Ascending aorta (tissue), 2 donors: ENCODE measurements at regions not wholly inside any gene's neighbourhood (a gene's known extent, or its start where the extent isn't known, plus 50 kb on each side); places are given as distances from the start of the nearest gene placed in this dataset.

Experiments used
- DNase-seq, 2 donors: peaks; one replicate each; pipeline ENCODE4 v3.0.0-alpha.2; 2019; ENCODE audit warnings: low spot score in 2 of 2
- H3K27ac ChIP-seq, 2 donors: fragments of 200-600 bp; sonication (generic); one replicate each; pipeline ENCODE4 v1.5.1; 2016 to 2017; ENCODE audit warnings: mild to moderate bottlenecking in 1 of 2
- H3K27me3 ChIP-seq: fragments of 200-600 bp; sonication (generic); one replicate; pipeline ENCODE4 v1.5.1; 2017
- H3K36me3 ChIP-seq, 2 donors: fragments of 200-600 bp; sonication (generic); one replicate each; pipeline ENCODE4 v1.5.1; 2016
- H3K4me1 ChIP-seq, 2 donors: fragments of 200-600 bp; sonication (generic); one replicate each; pipeline ENCODE4 v1.5.1; 2016 to 2017; ENCODE audit warnings: mild to moderate bottlenecking in 1 of 2
- H3K4me3 ChIP-seq, 2 donors: fragments of 200-600 bp; sonication (generic); one replicate each; pipeline ENCODE4 v1.5.1; 2016 to 2017; ENCODE audit warnings: mild to moderate bottlenecking in 1 of 2
- H3K9me3 ChIP-seq, 2 donors: fragments of 200-600 bp; sonication (generic); one replicate each; pipeline ENCODE4 v1.5.1; 2016
- intact Hi-C: fragments of 100-400 bp; cut with DNase I; formaldehyde crosslinking; loops from one replicate; pipeline ENCODE4 v1.15.1; 2023
- TF ChIP-seq, protein P1 (sequence below), 3 experiments: fragments of 200-600 bp in 2 of 3; fragments of 450-650 bp in 1 of 3; sonication (generic) in 2 of 3; IDR thresholded peaks; one replicate each; pipeline ENCODE4 v1.5.1; 2016 to 2019; ENCODE audit warnings: antibody characterized with exemption in 3 of 3, mild to moderate bottlenecking in 1 of 3, moderate library complexity in 1 of 3

DNA sequence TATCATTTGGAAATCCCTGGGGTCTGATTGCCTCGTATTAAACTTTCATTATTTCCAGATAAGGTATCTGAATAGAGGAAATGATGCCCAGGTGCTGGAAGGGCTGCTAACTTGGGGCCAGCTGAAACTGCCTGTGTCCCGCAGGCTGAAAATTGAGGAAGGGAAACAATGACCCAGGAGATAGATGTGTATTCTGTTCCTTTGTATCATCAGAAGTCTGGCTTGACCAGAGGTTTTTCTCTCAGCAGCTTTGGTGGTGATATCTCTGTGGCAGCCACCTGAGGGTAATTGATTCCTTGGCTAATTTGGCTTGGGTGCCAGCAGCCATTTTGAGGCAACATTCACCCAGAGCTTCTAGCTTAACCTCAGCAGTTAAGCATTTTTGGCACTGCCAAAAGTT lies 90.0 kb upstream of the STT3B start:
- intact Hi-C loops: no loop called here
- Histone ChIP-seq H3K27me3 (no peaks in the 10 kb centered on the region), H3K4me3 (no peak overlapping the region), H3K9me3 (no peaks in the 10 kb centered on the region), H3K36me3 (no peaks in the 10 kb centered on the region), H3K4me1 (no peaks in the 10 kb centered on the region), H3K27ac (no peak overlapping the region)
- TF ChIP-seq, protein P1, sequence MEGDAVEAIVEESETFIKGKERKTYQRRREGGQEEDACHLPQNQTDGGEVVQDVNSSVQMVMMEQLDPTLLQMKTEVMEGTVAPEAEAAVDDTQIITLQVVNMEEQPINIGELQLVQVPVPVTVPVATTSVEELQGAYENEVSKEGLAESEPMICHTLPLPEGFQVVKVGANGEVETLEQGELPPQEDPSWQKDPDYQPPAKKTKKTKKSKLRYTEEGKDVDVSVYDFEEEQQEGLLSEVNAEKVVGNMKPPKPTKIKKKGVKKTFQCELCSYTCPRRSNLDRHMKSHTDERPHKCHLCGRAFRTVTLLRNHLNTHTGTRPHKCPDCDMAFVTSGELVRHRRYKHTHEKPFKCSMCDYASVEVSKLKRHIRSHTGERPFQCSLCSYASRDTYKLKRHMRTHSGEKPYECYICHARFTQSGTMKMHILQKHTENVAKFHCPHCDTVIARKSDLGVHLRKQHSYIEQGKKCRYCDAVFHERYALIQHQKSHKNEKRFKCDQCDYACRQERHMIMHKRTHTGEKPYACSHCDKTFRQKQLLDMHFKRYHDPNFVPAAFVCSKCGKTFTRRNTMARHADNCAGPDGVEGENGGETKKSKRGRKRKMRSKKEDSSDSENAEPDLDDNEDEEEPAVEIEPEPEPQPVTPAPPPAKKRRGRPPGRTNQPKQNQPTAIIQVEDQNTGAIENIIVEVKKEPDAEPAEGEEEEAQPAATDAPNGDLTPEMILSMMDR (IDR thresholded peaks at IDR 0.05): no peak
- DNase-seq: no peak

- Histone ChIP-seq H3K4me3 (no peak overlapping the region), H3K4me1 (no peaks in the 10 kb centered on the region), H3K9me3 (peaks cover 0 to 1% of the 10 kb centered on the region in 2 donors), H3K36me3 (no peaks in the 10 kb centered on the region), H3K27me3 (no peaks in the 10 kb centered on the region), H3K27ac (no peak overlapping the region)
- TF ChIP-seq, protein P1 (IDR thresholded peaks at IDR 0.05): no peak
- intact Hi-C loops: no loop called here
- no peak for DNase-seq
These were observed 88.2 kb upstream of the STT3B start for GRCh38 chr3:31444220-31445142.

DNA sequence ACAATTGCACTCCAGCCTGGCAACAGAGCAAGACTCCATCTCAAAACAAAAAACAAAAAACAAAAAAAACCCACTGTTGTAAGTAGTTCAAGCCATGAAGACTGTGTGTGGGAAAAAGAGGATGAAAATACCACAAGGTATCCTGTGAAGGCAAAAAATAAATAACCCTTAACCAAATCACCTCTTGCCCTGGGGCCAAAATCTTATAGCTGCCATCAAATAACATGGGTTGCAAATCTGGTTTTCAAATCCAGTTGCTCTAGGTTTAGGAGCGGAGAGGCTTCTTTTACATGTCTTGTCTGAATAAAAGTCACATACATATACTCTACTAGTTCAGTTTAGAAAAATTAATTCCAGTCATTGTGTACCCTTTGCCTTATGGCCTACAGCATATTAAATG lies 87.0 kb upstream of the STT3B start:
- no peak overlapping the region for H3K4me3 ChIP-seq
- DNase-seq: no peak
- H3K36me3 ChIP-seq: no peaks in the 10 kb centered on the region
- no peaks in the 10 kb centered on the region for H3K27me3 ChIP-seq
- no peaks in the 10 kb centered on the region for H3K4me1 ChIP-seq
- H3K9me3 ChIP-seq: peaks cover 0 to 7% of the 10 kb centered on the region in 2 donors
- TF ChIP-seq, protein P1 (IDR thresholded peaks at IDR 0.05): no peak
- H3K27ac ChIP-seq: no peak overlapping the region
- intact Hi-C loops: no loop called here

GRCh38 chr3:31448035-31448881 lies 84.5 kb upstream of the STT3B start:
- Histone ChIP-seq H3K4me3 (no peak overlapping the region), H3K9me3 (peaks cover 0 to 7% of the 10 kb centered on the region in 2 donors), H3K36me3 (no peaks in the 10 kb centered on the region), H3K27me3 (no peaks in the 10 kb centered on the region), H3K27ac (no peak overlapping the region), H3K4me1 (no peaks in the 10 kb centered on the region)
- intact Hi-C loops: no loop called here
- TF ChIP-seq, protein P1 (IDR thresholded peaks at IDR 0.05): no peak
- DNase-seq: no peak

DNA sequence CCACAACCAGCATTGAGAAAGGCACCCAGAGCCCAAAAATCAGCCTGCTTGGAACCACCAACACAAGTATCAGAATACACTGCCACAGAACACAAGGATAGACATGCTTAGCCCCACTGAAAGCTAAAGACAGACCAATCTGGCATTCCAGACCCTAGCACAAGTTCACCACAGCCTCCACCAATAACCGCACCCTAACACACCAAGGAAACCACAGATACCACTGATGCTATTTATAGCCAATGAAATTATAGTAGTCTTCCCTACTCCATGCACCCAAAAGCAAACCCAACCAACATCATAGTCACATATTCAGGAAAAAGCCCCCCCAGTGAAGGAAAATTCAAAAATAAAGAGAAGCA lies 83.9 kb upstream of the STT3B start:
- Histone ChIP-seq H3K36me3 (no peaks in the 10 kb centered on the region), H3K27ac (no peak overlapping the region), H3K4me3 (no peak overlapping the region), H3K9me3 (peaks cover 0 to 7% of the 10 kb centered on the region in 2 donors), H3K27me3 (no peaks in the 10 kb centered on the region), H3K4me1 (no peaks in the 10 kb centered on the region)
- intact Hi-C loops: no loop called here
- no peak for DNase-seq
- TF ChIP-seq, protein P1 (IDR thresholded peaks at IDR 0.05): no peak
